ENCODE measurements at regions not wholly inside any gene's neighbourhood (a gene's known extent, or its start where the extent isn't known, plus 50 kb on each side); places are given as distances from the start of the nearest gene placed in this dataset.
A peak's percentile ranks its signal among the peaks of the same experiment; 100 is the strongest.

- TF ChIP-seq, protein P1, sequence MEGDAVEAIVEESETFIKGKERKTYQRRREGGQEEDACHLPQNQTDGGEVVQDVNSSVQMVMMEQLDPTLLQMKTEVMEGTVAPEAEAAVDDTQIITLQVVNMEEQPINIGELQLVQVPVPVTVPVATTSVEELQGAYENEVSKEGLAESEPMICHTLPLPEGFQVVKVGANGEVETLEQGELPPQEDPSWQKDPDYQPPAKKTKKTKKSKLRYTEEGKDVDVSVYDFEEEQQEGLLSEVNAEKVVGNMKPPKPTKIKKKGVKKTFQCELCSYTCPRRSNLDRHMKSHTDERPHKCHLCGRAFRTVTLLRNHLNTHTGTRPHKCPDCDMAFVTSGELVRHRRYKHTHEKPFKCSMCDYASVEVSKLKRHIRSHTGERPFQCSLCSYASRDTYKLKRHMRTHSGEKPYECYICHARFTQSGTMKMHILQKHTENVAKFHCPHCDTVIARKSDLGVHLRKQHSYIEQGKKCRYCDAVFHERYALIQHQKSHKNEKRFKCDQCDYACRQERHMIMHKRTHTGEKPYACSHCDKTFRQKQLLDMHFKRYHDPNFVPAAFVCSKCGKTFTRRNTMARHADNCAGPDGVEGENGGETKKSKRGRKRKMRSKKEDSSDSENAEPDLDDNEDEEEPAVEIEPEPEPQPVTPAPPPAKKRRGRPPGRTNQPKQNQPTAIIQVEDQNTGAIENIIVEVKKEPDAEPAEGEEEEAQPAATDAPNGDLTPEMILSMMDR (IDR thresholded peaks at IDR 0.05; ENCODE audit: low read depth, low read length) = peak; percentile 40
- no peak for DNase-seq (ENCODE audit: low read depth in 2 of 2)
- no peak overlapping the region for H3K4me3 ChIP-seq (replicated peaks in 1 of 2; ENCODE audit: low read depth in 2 of 2, low read length in 2 of 2)
Observed at GRCh38 chr10:6647811-6648526, 67.9 kb upstream of the PRKCQ start.

GRCh38 chr10:6643962-6644361 is 63.9 kb upstream of the PRKCQ start:
- no peak overlapping the region for H3K4me3 ChIP-seq (replicated peaks in 1 of 2; ENCODE audit: low read depth in 2 of 2, low read length in 2 of 2)
- TF ChIP-seq, protein P1 (IDR thresholded peaks at IDR 0.05; ENCODE audit: low read depth, low read length) = no peak
- no peak for DNase-seq (ENCODE audit: low read depth in 2 of 2)

GRCh38 chr10:6642876-6643275 is 62.8 kb upstream of the PRKCQ start:
- DNase-seq (ENCODE audit: low read depth in 2 of 2) = no peak
- TF ChIP-seq, protein P1 (IDR thresholded peaks at IDR 0.05; ENCODE audit: low read depth, low read length) = no peak

DNA sequence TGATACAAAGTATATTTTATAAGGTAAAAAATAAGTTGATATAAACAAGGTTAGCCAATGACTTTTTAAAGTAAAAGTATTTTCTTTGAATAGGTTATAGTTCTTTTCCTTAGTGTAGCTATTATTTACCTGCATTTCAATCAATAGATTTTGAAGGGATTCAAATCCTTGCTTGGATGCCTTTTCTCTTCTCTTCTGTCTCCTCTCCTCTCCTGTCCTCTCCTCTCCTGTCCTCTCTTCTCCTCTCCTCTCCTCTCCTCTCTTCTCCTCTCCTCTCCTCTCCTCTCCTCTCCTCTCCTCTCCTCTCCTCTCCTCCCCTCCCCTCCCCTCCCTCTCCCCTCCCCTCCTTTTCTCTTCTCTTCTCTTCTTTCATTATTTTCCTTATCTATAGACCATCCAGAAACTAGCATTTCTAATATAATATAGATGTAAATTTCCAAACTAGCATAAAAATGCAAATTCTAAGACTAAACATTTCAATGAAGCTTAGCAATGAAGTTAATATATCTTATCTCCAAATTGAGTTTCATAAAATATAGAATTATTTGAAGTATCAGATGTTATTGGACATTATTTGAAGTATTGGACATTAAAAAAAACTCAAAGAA is 60.5 kb upstream of the PRKCQ start:
- no peak for DNase-seq (ENCODE audit: low read depth in 2 of 2)
- no peak overlapping the region for H3K4me3 ChIP-seq (replicated peaks in 1 of 2; ENCODE audit: low read depth in 2 of 2, low read length in 2 of 2)
- TF ChIP-seq, protein P1 (IDR thresholded peaks at IDR 0.05; ENCODE audit: low read depth, low read length) = no peak

More at GRCh38 chr10:6642876-6643275, 62.8 kb upstream of the PRKCQ start:
- no peak overlapping the region for H3K4me3 ChIP-seq (replicated peaks in 1 of 2; ENCODE audit: low read depth in 2 of 2, low read length in 2 of 2)

- no peak for DNase-seq (ENCODE audit: low read depth in 2 of 2)
- TF ChIP-seq, protein P1 (IDR thresholded peaks at IDR 0.05; ENCODE audit: low read depth, low read length) = no peak
- no peak overlapping the region for H3K4me3 ChIP-seq (replicated peaks in 1 of 2; ENCODE audit: low read depth in 2 of 2, low read length in 2 of 2)
Observed at GRCh38 chr10:6637053-6637452, 57.0 kb upstream of the PRKCQ start.

- H3K4me3 ChIP-seq (replicated peaks in 1 of 2; ENCODE audit: low read depth in 2 of 2, low read length in 2 of 2) = no peak overlapping the region
- TF ChIP-seq, protein P1 (IDR thresholded peaks at IDR 0.05; ENCODE audit: low read depth, low read length) = no peak
Observed at GRCh38 chr10:6635784-6636183, 55.7 kb upstream of the PRKCQ start.

More at GRCh38 chr10:6635784-6636183, 55.7 kb upstream of the PRKCQ start:
- DNase-seq (ENCODE audit: low read depth in 2 of 2) = no peak

Data from cardiac fibroblast (primary cell).